HG03039 (cell line): ENCODE measurements at regions not wholly inside any gene's neighbourhood (a gene's known extent, or its start where the extent isn't known, plus 50 kb on each side); places are given as distances from the start of the nearest gene placed in this dataset.

Experiments
- ATAC-seq: cut with Tn5 transposase; IDR thresholded peaks from one replicate; pipeline ENCODE4 v1.9.1; 2021; ENCODE audit warnings: mild to moderate bottlenecking, moderate library complexity; ENCODE audit not compliant: unreplicated experiment

DNA sequence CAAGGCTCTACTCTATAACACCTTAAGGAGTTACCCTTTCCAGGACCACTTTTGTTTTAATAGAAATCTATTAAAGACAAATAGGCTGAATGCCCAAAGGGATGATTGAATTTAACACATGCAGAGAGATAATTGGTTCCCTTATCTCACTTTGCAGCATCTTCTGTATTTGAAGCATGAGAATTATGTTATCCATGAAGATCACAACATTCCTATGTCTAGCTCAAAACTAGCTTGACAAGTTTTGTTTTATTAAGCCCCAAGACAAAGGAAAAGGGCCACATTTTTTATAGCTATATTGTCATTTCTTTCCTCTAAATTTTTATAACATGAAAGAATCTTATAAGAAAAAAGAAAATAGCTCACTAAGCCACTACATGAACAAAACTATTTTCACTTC is 57.9 kb upstream of the FTMT start:
- no peak for ATAC-seq

DNA sequence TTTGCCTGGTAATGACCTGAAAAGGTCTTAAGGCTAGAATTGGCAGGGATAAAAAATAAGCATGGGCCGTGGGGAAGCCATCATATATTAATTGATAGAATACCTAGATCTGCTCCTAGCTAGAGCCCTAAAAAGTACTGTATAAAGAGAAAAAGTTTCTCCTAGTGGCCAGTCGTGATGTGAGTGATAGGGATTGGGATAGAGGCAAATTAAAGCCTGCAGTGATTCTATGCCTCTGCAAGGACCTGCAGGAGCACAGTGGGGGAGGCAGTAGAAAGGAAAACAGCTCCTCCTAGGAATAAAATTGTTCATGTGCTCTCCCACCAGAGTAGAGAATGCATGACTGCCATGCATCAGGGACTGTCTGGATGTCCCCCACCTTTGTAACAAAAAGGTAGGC is 56.2 kb upstream of the FTMT start:
- no peak for ATAC-seq

GRCh38 chr5:121797681-121798518 is 53.8 kb upstream of the FTMT start:
- no peak for ATAC-seq
